ES-I3 (cell line): ENCODE measurements at regions not wholly inside any gene's neighbourhood (a gene's known extent, or its start where the extent isn't known, plus 50 kb on each side); places are given as distances from the start of the nearest gene placed in this dataset.
"Not testable (repeated sequence)": the region's sequence is repeated elsewhere in the genome, so short reads cannot be mapped to it uniquely, and the experiment has no call there.

Source experiments
- H3K36me3 ChIP-seq: 2 replicates; pipeline ENCODE4 v1.6.1; 2013; ENCODE audit warnings: mild to moderate bottlenecking, low read length, control low read depth, moderate library complexity; ENCODE audit not compliant: insufficient read depth
- H3K4me1 ChIP-seq: 2 replicates; pipeline ENCODE4 v1.6.1; 2013; ENCODE audit warnings: mild to moderate bottlenecking, control low read depth, low read length; ENCODE audit not compliant: insufficient read depth
- H3K9ac ChIP-seq: 2 replicates; pipeline ENCODE4 v1.6.1; 2013; ENCODE audit warnings: low read depth, mild to moderate bottlenecking, low read length, moderate library complexity
- H3K9me3 ChIP-seq: 2 replicates; pipeline ENCODE4 v1.6.1; 2013; ENCODE audit warnings: mild to moderate bottlenecking, low read length, moderate library complexity; ENCODE audit not compliant: control insufficient read depth, insufficient read depth

DNA sequence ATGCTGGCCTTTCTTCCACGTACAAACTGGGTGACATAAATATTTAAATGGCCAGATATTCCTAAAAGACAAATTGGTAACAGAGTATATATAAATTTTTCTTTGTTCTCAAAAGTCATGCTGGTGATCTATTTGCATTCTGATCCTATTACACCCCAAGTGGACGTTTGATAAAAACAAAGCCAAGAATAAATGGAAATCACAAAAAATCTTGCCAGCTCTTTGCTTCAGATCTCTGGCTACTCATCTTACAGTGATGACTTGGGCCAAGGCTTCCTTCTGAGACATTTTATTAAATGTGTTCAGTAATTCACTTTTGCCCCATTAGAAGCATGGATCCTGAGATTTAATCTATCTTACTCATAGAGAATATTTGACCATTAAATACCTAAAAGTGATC lies 444.3 kb upstream of the PIK3R1 start:
- Histone ChIP-seq H3K4me1 (peaks cover 16% of the 10 kb centered on the region; the same call in 1 of the 2 replicates), H3K9me3 (no peaks in the 10 kb centered on the region), H3K9ac (no peak overlapping the region), H3K36me3 (no peaks in the 10 kb centered on the region)

DNA sequence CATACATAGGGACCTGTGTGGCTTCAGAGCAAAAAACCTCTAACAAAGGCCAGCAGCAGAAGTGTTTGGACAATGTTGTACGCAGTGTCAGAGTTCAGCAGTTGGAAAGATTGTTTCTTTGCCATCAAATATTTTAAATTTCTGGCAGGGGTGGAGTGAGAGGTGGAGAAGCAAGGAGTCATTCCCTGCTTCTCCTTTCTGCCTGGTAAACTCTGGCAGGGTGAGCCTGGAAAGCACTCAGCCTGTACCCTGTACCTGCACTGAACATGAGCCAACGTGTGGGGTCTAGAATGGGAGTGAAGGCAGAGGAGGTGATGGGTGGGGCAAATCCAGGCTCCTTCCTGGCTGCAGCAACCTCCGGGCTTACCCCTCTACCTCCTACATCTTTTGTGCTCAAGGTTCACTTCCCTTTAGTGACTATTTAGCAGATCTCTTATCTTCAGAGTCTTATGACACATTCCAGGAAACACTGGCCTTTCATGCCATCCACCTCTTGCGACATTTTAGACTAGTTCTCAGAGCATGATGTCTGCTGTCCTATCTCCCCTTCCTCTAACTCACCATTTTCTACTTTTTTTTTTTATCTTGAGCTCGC lies 445.0 kb upstream of the PIK3R1 start:
- no peaks in the 10 kb centered on the region for H3K9me3 ChIP-seq
- H3K4me1 ChIP-seq = peaks cover 16% of the 10 kb centered on the region; the same call in 1 of the 2 replicates
- no peak overlapping the region for H3K9ac ChIP-seq
- no peaks in the 10 kb centered on the region for H3K36me3 ChIP-seq

DNA sequence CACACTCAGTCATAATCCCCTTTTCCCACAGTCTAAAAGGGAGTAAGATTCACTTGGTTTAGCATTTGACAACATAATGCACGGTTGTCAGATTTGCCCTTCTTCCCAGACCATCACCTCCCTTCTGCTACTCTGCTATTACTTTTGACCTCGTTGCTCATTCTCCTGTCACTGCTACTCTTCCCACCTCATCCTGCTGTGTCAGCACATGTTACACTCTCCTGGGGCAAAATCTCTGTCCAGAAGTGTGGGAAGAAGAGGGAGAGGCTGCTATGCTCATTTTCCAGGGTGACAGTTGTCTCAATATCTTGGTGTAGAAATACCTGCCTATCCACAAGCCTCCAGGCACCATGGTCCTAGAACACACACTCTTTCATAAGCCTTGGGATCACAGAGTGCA lies 449.9 kb upstream of the PIK3R1 start:
- no peak overlapping the region for H3K9ac ChIP-seq
- peaks cover 4% of the 10 kb centered on the region; the same call in 1 of the 2 replicates for H3K36me3 ChIP-seq
- H3K9me3 ChIP-seq = no peaks in the 10 kb centered on the region
- H3K4me1 ChIP-seq = peaks cover 2% of the 10 kb centered on the region; the same call in 1 of the 2 replicates

DNA sequence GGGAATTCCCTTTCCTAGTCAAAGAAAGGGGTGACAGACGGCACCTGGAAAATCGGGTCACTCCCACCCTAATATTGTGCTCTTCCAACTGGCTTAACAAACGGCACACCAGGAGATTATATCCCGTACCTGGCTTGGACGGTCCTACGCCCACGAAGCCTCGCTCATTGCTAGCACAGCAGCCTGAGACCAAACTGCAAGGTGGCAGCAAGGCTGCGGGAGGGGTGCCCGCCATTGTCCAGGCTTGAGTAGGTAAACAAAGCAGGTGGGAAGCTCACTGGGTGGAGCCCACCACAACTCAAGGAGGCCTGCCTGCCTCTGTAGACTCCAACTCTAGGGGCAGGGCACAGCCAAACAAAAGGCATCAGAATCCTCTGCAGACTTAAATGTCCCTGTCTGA lies 457.8 kb upstream of the PIK3R1 start:
- H3K9me3 ChIP-seq = peaks cover 11% of the 10 kb centered on the region
- H3K4me1 ChIP-seq, H3K9ac ChIP-seq, H3K36me3 ChIP-seq: not testable (repeated sequence)

DNA sequence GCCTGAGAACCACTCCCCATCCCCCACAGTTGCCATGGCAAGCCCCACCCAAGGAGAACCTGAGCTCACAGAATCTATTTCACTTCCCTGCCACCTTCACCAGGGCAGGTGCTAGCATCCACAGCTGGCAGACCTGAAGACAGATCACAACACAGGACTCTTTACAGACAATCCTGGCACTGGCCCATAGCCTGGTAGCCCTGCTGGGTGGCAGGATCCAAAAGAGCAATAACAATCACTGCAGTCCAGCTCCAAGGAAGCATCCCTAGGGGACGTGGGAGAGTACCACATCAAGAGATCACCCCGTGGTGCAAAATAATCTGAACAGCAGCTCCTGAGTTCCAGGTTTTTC lies 463.2 kb upstream of the PIK3R1 start:
- Histone ChIP-seq H3K4me1 (peaks cover 8% of the 10 kb centered on the region; the same call in 1 of the 2 replicates), H3K36me3 (no peaks in the 10 kb centered on the region), H3K9ac (no peak overlapping the region), H3K9me3 (peaks cover 11% of the 10 kb centered on the region)

DNA sequence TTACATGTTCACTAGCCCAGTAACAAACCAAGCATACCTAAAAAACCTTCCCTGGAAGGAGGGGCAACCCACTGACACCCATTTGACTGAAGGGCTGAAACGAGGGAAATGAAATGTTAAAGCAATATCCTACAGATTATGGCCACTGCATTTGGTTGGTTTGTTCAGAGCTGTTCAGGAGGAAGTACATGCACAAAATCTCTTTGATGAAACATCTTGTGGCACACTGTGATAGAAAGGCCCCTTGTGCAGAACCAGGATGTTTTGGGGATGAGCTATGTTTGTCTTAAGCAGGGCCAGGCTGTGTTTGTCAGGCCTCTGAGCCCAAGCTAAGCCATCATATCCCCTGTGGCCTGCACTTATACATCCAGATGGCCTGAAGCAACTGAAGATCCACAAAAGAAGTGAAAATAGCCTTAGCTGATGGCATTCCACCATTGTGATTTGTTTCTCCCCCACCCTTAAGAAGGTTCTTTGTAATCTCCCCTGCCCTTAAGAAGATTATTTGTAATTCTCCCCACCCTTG lies 467.3 kb upstream of the PIK3R1 start:
- Histone ChIP-seq H3K4me1 (peaks cover 8% of the 10 kb centered on the region; the same call in 1 of the 2 replicates), H3K9me3 (peaks cover 8% of the 10 kb centered on the region), H3K36me3 (no peaks in the 10 kb centered on the region), H3K9ac (no peak overlapping the region)

DNA sequence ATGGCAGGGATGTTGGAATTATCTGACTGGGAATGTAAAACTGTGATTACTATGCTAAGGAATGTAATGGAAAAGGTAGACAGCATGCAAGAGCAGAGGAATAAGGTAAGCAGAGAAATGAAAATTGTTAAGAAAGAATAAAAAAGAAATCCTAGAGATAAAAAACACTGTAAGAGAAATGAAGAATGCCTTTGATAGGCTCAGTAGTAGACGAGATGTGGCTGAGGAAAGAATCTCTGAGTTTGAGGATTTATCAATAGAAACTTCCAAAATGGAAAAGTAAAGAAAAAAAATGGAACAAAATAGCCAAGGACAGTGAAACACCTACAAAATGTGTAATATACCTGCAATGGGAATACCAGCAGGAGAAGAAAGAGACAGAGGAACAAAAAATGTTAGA lies 468.5 kb upstream of the PIK3R1 start:
- Histone ChIP-seq H3K9me3 (peaks cover 5% of the 10 kb centered on the region; the same call in 1 of the 2 replicates), H3K9ac (no peak overlapping the region), H3K4me1 (peaks cover 4% of the 10 kb centered on the region; the same call in 1 of the 2 replicates)

DNA sequence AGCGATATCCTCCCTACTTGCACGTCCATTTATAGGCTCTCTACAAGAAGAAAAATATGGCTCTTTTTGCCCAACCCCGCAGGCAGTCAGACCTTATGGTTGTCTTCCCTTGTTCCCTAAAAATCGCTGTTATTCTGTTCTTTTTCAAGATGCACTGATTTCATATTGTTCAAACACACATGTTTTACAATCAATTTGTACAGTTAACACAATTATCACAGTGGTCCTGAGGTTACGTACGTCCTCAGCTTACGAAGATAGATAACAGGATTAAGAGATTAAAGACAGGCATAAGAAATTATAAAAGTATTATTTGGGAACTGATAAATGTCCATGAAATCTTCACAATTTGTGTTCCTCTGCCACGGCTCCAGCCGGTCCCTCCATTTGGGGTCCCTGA lies 468.9 kb upstream of the PIK3R1 start:
- not testable (repeated sequence) for H3K4me1 ChIP-seq, H3K36me3 ChIP-seq, H3K9ac ChIP-seq, H3K9me3 ChIP-seq

More for the DNA sequence above, 468.5 kb upstream of the PIK3R1 start:
- no peaks in the 10 kb centered on the region for H3K36me3 ChIP-seq

DNA sequence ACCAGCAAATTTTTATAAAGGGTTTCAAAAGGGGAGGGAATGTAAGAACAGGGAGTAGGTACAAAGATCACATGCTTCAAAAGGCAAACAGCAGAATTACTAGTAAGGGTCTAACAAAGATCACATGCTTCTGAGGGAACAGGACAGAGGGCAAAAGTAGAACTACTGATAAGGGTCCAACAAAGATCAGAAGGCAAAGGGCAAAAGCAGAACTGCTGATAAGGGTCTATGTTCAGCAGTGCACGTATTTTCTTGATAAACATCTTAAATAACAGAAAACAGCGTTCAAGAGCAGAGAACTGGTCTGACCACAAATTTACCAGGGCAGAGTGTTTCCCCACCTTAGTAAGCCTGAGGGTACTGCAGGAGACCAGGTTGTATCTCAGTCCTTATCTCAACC lies 469.5 kb upstream of the PIK3R1 start:
- Histone ChIP-seq H3K36me3 (no peaks in the 10 kb centered on the region), H3K9ac (no peak overlapping the region), H3K4me1 (no peaks in the 10 kb centered on the region), H3K9me3 (peaks cover 5% of the 10 kb centered on the region; the same call in 1 of the 2 replicates)

DNA sequence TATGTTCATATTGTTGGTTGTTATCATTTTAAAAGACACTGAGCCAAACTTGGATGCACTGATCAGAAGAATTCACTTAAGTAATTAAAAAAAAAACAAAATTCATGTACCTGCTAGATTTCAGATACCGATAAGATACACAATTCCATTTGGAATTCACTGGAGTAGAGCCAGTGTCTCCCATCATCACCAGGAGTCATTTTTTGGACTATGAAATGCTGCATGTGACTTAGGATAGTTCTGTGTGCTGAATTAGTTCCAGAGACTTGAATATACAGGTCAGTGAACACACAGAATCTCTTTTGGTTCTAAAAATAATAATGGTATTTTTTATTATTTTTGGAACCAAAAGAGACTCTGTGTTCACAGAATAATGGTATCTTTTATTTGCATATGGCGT lies 482.6 kb upstream of the PIK3R1 start:
- Histone ChIP-seq H3K9ac (no peak overlapping the region), H3K36me3 (no peaks in the 10 kb centered on the region), H3K4me1 (peaks cover 14% of the 10 kb centered on the region), H3K9me3 (no peaks in the 10 kb centered on the region)

DNA sequence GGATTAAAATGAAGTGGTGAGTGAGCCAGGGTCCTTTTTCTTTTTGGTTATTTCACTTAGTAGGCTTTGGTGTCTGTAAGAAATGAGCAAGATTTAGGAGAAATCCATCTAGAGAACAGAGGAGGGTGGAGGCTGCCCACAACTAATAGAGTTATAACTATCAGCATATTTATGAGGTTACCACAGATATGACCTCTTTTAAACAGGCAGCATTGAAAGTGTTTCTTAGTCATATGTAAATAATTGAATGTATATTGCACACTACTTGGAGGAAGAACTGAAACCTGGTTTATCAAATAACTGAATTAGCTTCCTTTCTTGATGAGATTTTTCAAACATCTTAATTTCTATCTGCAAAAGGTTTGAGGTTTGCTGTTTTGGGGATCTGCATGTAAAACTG lies 483.1 kb upstream of the PIK3R1 start:
- H3K4me1 ChIP-seq = peaks cover 14% of the 10 kb centered on the region
- H3K9ac ChIP-seq = no peak overlapping the region
- no peaks in the 10 kb centered on the region for H3K9me3 ChIP-seq
- H3K36me3 ChIP-seq = no peaks in the 10 kb centered on the region

DNA sequence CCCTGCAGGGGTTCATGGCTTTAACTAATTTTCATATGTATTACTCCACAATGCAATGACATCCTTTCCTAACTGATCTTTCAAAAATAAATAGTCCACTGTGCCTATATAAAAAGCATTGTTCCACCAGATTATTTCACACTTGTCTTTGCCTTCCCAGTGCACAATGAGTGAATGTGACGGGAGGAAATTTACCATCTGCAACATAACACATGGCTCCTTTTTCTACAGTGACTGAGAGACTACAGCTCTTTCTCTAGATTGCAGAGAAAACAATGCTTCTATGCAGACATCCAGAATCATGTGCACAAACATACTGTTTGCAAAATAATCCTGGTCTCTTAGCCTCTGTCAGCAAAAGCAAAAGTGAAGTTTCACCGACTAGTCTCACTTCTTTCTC lies 483.7 kb upstream of the PIK3R1 start:
- H3K36me3 ChIP-seq = no peaks in the 10 kb centered on the region
- peaks cover 14% of the 10 kb centered on the region for H3K4me1 ChIP-seq
- H3K9me3 ChIP-seq = no peaks in the 10 kb centered on the region
- no peak overlapping the region for H3K9ac ChIP-seq

DNA sequence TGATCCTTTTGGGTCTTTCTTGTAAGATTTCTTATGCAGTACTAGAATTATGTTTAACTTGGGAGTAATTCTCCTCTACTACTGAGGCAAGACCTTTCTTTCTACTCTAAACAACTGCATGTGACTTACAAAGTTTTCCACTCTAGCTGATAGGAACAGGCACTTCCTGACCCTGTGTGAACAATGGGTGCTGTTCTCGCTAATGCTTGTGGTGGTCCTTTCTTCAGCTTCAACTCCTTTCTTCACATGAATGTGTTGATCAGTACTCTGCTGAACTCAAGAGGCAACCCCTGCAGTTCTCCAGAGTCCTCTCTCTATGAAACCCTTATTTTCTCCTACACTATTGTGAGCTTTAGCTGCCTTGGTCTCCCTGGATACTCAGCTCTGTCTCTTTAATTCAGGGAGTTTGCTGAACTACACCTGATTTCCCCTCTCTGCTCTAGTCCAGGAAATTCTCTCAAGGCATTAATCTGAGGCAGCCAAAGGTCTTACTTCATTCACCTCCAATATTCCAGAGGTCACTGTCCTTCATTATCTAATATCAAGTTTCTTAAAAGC lies 484.6 kb upstream of the PIK3R1 start:
- H3K9me3 ChIP-seq = no peaks in the 10 kb centered on the region
- no peaks in the 10 kb centered on the region for H3K36me3 ChIP-seq
- no peak overlapping the region for H3K9ac ChIP-seq
- H3K4me1 ChIP-seq = peaks cover 14% of the 10 kb centered on the region

DNA sequence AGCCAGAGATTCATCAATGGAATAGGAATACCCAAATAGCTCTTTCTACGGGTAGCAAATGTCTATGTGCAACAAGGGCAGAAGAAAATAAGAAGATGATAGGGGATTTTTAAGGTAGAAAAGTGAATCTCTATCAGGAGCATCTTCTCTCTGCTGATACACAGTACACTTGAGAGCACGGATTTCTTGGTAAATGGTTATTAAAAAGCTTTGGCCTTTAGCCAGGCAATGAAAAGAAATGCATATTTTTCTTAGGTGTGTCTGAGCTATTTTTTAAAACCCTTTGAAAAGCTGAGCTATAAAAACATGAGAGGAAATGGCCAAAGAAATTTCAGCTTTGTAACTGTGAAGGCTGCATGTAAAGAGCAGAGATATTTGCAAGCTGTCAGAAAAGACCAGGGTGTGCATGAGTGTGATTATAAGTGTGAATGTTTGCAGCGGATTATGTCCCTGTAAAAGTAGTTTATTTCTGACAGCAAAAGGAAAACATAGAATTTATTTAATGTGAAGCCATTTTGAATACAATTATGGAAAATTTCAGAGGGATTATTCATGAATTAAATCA lies 487.1 kb upstream of the PIK3R1 start:
- no peaks in the 10 kb centered on the region for H3K9me3 ChIP-seq
- H3K9ac ChIP-seq = no peak overlapping the region
- H3K4me1 ChIP-seq = peaks cover 14% of the 10 kb centered on the region
- no peaks in the 10 kb centered on the region for H3K36me3 ChIP-seq

DNA sequence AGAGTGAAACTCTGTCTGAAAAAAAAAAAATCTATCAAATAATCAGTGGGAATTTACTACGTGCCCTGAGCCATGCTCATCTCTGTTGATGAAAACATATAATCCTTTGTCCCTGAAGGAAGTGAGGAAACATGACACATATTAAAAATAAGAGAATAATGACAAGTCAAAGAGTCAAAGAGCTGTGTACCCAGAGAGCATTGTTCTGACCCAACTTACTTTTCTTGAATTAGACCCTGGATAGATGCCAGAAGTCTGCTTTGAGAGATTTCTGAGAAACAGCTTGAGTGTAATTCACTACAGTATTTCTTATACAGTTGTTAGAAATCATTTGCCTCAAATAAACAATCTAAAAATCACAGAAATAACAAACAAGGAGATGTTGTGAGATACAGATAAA lies 490.0 kb upstream of the PIK3R1 start:
- no peaks in the 10 kb centered on the region for H3K36me3 ChIP-seq

More for the DNA sequence above, 490.0 kb upstream of the PIK3R1 start:
- Histone ChIP-seq H3K4me1 (no peaks in the 10 kb centered on the region), H3K9ac (no peak overlapping the region), H3K9me3 (no peaks in the 10 kb centered on the region)
